ENCODE measurements at regions not wholly inside any gene's neighbourhood (a gene's known extent, or its start where the extent isn't known, plus 50 kb on each side); places are given as distances from the start of the nearest gene placed in this dataset.

DNA sequence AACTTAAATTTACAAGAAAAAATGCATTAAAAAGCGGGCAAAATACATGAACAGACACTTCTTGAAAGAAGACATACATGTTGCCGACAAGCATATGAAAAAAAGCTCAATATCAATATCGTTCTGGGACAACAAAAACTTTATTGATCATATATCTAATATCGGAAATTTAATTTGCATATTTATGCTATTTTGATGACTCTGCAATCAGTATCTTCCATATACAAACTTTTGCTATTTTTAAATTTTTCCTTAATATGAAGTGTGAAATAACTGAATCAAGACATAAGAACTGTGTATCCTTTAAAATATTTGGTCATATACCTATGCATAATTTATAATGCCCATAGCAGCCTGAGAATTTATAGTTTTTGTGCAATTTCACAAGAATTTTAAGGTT is 224.6 kb downstream of the ALX1 start:
- TF ChIP-seq CTCF (IDR thresholded peaks at IDR 0.05), result no peak
- TF ChIP-seq POLR2A (IDR thresholded peaks at IDR 0.05), result no peak
- no peak for TF ChIP-seq POLR2AphosphoS5 (IDR thresholded peaks at IDR 0.05)
